GM04503 (cell line): ENCODE measurements at regions not wholly inside any gene's neighbourhood (a gene's known extent, or its start where the extent isn't known, plus 50 kb on each side); places are given as distances from the start of the nearest gene placed in this dataset.
"Not testable (repeated sequence)": the region's sequence is repeated elsewhere in the genome, so short reads cannot be mapped to it uniquely, and the experiment has no call there.

ENCODE experiments used
- DNase-seq: peaks from one replicate; pipeline ENCODE4 v3.0.0-alpha.2; 2012; ENCODE audit warnings: low read depth

GRCh38 chr14:23694949-23695663, 58.9 kb downstream of the DHRS2 start:
- DNase-seq, result no peak

- DNase-seq, result no peak
These were observed 59.5 kb downstream of the DHRS2 start for GRCh38 chr14:23695664-23695999.

DNA sequence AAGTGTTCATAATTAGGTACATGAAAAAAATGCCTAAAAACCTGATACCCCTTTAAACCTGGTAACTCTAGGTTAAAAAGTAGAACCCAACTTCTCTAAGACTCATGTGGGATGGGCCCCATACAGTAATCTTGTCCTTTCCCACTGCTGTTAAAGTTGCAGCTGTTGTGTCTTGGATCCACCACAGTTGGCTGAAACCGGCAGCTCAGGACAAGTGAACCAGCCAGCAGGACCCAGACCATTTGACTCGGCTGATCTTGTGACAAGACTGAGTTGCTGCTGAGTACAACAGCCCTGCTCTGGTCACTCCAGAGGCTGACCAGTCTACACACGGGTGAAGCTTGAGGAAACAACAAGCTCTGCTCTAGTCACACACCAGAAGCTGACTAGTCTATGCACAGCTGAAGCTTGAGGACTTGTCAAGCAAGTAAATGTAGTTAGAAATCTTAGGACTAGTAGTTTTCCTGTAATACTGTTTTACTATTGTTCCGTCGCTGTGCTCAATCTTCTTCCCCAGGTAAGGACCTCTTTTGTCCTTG, 60.6 kb downstream of the DHRS2 start:
- no peak for DNase-seq

- no peak for DNase-seq
These were observed 61.5 kb downstream of the DHRS2 start for GRCh38 chr14:23697680-23698079.

DNA sequence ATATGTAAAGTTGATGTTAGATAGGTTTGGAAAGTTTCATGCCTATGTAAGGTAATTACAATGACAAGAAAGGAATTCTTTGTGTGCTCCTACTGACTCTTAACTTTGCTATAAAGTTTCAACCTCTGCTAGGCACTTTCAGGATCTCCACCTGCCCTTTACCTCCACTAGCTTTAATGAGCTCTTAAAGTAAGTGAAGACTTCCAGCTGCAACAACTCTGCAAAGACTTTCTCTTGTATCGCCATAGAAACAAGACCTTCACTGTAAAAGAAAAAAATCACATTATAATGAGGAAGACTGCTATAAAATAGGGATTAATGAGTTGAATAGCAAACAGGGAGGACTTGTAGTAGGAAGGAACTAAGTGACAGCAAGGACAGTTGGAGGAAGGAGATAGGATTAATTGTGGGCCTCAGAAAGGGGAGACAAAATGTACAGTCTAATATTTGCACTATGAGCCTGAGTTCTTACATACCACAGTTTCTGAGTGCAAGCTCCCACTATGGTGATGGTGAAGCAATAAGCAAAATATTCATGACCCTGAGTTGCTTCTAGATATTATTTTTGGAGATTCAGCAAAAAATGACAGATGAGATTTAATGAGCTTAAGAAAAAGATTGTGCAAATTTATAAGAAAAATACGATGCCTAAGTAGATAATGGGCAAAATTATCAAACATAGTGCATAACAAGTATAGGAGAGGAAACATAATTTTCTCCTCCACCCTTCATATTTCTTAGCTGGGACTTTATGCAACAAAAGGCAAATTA, 66.7 kb downstream of the DHRS2 start:
- no peak for DNase-seq

DNA sequence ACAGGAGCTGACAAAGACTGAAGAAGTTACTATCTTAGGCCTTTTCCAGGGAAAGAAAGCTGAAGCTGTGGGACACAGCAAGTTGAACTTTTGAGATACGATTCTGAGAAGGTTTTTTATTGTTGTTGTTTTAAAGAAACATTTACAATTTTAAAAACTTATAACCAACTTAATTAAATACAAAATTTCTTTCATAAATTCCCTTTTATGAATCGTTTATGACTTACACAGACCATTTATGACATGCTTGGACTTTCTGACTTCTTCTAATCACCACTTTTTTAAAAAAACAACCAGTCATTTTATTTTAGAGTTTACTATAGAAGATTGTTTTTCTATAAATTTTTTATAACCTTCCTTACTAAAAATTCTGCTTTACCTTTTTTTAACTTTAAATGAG, 68.7 kb downstream of the DHRS2 start:
- DNase-seq, result no peak

GRCh38 chr14:23707415-23707814, 71.3 kb downstream of the DHRS2 start:
- no peak for DNase-seq

- no peak for DNase-seq
These were observed 72.2 kb downstream of the DHRS2 start for GRCh38 chr14:23708343-23708742.

GRCh38 chr14:23709923-23710322, 73.8 kb downstream of the DHRS2 start:
- no peak for DNase-seq

- no peak for DNase-seq
These were observed 76.1 kb downstream of the DHRS2 start for GRCh38 chr14:23712287-23712686.

GRCh38 chr14:23719225-23719985, 83.2 kb downstream of the DHRS2 start:
- no peak for DNase-seq

GRCh38 chr14:23722675-23723074, 86.5 kb downstream of the DHRS2 start:
- no peak for DNase-seq

DNA sequence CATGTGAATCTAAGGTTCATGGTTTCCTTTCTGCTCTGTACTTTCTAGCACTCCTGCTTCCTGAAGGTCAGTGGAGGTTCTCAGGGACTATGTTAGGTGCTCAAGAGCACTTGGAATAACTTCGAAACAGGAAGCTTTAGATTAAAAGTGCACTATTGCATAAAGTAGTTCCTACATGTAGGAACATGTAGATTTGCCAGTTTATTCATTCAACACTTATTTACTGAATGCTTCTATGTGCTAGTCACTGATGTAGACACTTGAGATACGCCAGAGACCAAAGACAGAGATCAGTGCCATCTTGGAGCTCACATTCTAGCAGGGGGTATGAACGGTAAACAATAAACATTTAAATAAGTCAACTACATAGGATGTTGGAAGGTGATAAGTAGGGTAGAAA, 87.7 kb downstream of the DHRS2 start:
- no peak for DNase-seq

- DNase-seq, result no peak
These were observed 89.4 kb downstream of the DHRS2 start for GRCh38 chr14:23725528-23725927.

DNA sequence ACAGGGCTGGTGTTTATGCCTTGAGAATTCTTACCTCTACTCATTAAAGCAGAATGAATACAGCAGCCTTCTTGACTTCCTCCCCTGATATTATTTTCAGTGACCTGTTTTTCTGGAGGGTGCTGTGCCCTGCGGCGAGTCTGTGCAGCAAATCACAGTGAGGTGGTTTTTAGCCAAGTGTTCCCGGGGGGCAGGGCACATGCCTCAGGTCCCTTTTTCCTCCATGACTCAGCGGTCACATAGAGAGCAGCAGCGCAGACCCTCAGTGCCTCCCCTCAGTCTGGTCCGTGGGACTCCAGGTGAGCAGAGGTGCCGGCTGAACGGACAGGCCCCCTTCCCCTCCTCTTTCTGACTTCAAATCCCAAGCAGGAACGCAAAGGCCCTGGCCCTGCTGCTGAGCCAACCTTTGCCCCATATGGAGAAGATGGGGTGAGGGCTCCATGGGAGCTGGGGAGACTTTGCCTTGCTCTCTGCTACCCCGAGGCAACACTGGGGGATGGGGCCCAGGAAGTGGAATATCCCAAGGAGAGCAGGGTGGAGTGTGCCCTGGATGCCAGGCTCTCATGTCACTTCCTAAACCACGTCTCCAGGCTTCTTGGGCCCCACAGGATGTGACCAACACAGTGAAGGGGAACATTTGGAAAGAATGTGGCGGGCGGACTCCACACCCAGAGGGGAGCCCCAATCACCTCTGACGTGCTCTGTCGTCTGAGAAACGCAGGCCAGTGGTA, 90.0 kb downstream of the DHRS2 start:
- no peak for DNase-seq

DNA sequence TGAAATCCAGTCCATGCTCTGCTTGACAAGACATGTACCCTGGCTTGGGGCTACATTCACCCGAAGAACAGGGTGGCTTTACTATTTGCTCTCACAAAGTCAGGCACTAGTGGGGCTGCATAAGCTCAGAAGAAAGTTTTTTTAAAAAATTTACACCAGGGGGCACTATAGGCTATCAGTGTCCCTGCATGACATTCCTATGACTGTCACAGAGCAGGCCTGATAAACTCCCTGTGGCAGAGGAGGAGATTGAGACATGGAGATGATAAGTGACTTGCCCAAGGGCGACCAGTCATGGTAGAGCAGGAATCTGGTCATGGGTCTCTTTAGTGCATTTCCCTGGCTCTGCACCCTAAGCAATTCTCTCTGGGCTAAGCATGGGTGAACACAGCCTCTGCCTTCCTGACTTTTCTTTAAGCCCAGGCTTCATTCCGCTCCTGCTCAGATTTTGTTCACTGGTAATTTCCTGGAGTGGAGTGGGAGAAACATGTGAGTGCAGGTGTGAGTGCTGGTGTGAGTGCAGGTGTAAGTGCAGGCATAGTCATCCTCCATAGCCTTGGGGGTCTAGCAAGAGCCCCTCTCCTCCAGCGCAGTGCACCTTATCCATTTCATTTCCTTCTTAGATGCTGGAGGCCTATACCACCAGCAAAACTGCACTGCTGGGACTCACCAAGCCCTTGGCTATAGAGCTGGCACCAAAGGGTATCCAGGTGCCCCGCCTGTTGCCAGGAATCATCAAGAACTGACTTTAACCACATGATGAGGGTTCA, 91.6 kb downstream of the DHRS2 start:
- peak; percentile 12 for DNase-seq

- no peak for DNase-seq
These were observed 92.6 kb downstream of the DHRS2 start for GRCh38 chr14:23728791-23729190.

- no peak for DNase-seq
These were observed 93.7 kb downstream of the DHRS2 start for GRCh38 chr14:23729720-23730387.

- DNase-seq, result no peak
These were observed 99.2 kb downstream of the DHRS2 start for GRCh38 chr14:23735394-23735793.

DNA sequence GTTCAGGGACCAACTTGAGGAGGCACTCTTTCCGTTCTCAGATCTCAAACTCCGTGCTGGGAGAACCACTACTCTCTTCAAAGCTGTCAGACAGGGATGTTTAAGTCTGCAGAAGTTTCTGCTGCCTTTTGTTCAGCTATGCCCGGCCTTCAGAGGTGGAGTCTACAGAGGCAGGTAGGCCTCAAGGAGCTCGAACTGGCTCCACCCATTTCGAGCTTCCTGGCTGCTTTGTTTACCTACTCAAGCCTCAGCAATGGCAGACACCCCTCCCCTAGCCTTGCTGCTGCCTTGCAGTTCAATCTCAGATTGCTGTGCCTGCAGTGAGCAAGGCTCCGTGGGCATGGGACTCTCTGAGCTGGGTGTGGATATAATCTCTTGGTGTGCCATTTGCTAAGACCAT, 108.2 kb downstream of the DHRS2 start:
- not testable (repeated sequence) for DNase-seq

DNA sequence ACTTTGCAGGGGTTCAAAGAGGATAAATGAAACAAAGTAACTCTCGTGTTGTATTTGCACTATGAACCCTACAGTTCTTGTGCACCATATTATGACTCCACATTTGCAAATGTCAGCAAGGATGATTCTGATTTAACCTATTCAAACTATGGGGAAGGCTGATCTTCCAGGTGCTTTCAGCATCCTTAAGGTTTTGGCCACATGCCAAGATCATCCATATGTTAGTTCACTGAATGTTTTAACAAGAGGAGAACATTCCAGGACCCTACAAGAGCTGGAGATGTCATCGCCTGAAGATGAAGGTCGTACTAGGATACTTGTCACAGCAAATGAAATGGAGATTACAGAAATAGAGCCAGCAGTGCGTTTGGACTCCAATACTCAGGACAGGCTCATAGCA, 114.2 kb downstream of the DHRS2 start:
- DNase-seq, result no peak
